ENCODE measurements at regions not wholly inside any gene's neighbourhood (a gene's known extent, or its start where the extent isn't known, plus 50 kb on each side); places are given as distances from the start of the nearest gene placed in this dataset.

- intact Hi-C loops (cut with micrococcal nuclease) (no loop called here), dilution Hi-C loops (cut with MboI; ENCODE audit: extremely low pct_ligation_motif_present, low sequenced_read_pairs) (no loop called here)
- H3K27me3 ChIP-seq (ENCODE audit: control insufficient read depth in 2 of 2, insufficient read depth in 2 of 2, low read length in 2 of 2), result no peaks in the 10 kb centered on the region
- no peaks in the 10 kb centered on the region for H3K9me3 ChIP-seq (replicated peaks; ENCODE audit: control insufficient read depth, insufficient read depth, low read length)
- no peak overlapping the region for H3K27ac ChIP-seq (ENCODE audit: insufficient read depth, low read depth, low read length)
- H3K9ac ChIP-seq (replicated peaks; ENCODE audit: extremely low read depth, insufficient read depth, low read length), result no peak overlapping the region
- DNase-seq (ENCODE audit: low read depth, low spot score) (no peak), FAIRE-seq (no peak)
- no peaks in the 10 kb centered on the region for H4K20me1 ChIP-seq (replicated peaks; ENCODE audit: control insufficient read depth, extremely low read depth, insufficient read depth, low read length)
- H3K36me3 ChIP-seq (ENCODE audit: control insufficient read depth in 2 of 2, extremely low read depth in 1 of 2, insufficient read depth in 2 of 2, low read length in 2 of 2), result no peaks in the 10 kb centered on the region
- no peak overlapping the region for H2AFZ ChIP-seq (ENCODE audit: low read depth, low read length)
- no TSS peak for BruUV-seq (replicated peaks)
- H3K4me2 ChIP-seq (ENCODE audit: insufficient read depth, low read length), result no peak overlapping the region
- H3K9me1 ChIP-seq (replicated peaks; ENCODE audit: control insufficient read depth, extremely low read depth, insufficient read depth, low read length), result no peaks in the 10 kb centered on the region
- TF ChIP-seq GATA2 (IDR thresholded peaks at IDR 0.05; ENCODE audit: insufficient read depth, insufficient read length, low read depth, low read length) (no peak), POLR2AphosphoS5 (IDR thresholded peaks at IDR 0.05; ENCODE audit: insufficient read depth, low read depth, low read length) (no peak), CTCF (IDR thresholded peaks at IDR 0.05; ENCODE audit: extremely low read depth in 1 of 2, insufficient read depth in 1 of 2, low read depth in 1 of 2, low read length in 2 of 2) (no peak), EZH2 (IDR thresholded peaks at IDR 0.05; ENCODE audit: borderline replicate concordance, low read depth, low read length, severe bottlenecking) (no peak), MAX (IDR thresholded peaks at IDR 0.05; ENCODE audit: insufficient read depth, insufficient read length) (no peak), JUN (IDR thresholded peaks at IDR 0.05; ENCODE audit: borderline replicate concordance, insufficient read depth, insufficient read length, low read depth) (no peak), POLR2A (IDR thresholded peaks at IDR 0.05; ENCODE audit: low read depth, low read length) (no peak), FOS (IDR thresholded peaks at IDR 0.05; ENCODE audit: borderline replicate concordance, insufficient read depth, low read length) (no peak), MYC (IDR thresholded peaks at IDR 0.05; ENCODE audit: low read depth, low read length) (no peak)
- no peaks in the 10 kb centered on the region for H3K4me1 ChIP-seq (ENCODE audit: control insufficient read depth, extremely low read depth, insufficient read depth, low read length)
- no peaks in the 10 kb centered on the region for H3K79me2 ChIP-seq (ENCODE audit: control insufficient read depth, insufficient read depth, low read length)
- H3K4me3 ChIP-seq (replicated peaks in 1 of 3; ENCODE audit: insufficient read depth in 1 of 3, low read depth in 1 of 3, low read length in 3 of 3), result no peak overlapping the region
- ChIA-PET POLR2A (no interaction called here), CTCF (no interaction called here)
Measured at GRCh38 chr2:216781709-216782108, 78.2 kb downstream of the TNP1 start.
